ENCODE measurements at regions not wholly inside any gene's neighbourhood (a gene's known extent, or its start where the extent isn't known, plus 50 kb on each side); places are given as distances from the start of the nearest gene placed in this dataset.

DNA sequence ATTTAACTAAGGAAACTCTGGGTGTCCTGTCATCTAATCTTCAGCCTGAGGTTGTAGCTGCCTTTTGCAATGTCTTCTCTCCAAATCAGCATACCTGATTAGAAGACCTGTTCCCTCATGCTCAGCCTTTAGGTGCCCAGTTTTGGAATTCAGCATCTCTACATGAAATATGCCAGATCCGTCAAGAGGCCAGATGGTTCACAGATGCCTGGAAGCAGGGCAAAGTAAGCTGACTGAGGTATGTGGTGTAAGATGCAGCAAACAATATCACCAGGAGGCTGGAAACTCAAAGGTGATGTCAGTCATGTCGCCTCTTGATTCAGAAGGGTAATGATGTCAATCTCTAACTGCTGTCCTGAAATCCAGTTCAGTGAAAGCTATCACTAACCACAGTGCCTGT is 324.4 kb downstream of the PRELID2 start:
- Mint-ChIP-seq H3K4me1 (ENCODE audit: low read depth) (no peaks in the 10 kb centered on the region), H3K27ac (no peak overlapping the region), H3K4me3 (no peak overlapping the region), H3K36me3 (no peaks in the 10 kb centered on the region), H3K27me3 (no peaks in the 10 kb centered on the region), H3K9me3 (peaks cover 9% of the 10 kb centered on the region)
- intact Hi-C loops (cut with micrococcal nuclease) = no loop called here
- POLR2A ChIA-PET = no interaction called here
- DNase-seq = no peak
- CTCF ChIA-PET = no interaction called here

DNA sequence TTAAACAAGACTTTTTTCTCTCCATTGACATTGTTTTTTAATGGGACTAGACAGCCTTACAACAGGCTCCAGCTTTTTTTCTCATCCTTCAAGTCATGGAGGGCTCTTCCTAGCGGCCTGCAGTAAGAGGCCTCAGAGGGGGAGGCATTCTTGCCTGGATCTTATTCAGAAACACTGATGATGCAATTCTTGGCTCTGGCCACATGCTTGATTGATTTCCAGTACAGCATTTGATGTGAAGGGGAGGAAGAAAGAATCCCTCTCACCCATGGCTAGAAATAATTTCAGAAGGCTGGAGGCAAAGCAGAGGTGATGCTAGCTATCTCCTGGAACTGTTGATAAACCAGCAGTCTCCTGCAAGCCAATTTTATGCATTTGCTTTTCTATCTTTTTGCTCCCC is 324.8 kb downstream of the PRELID2 start:
- ChIA-PET CTCF (no interaction called here), POLR2A (no interaction called here)
- Mint-ChIP-seq H3K27ac (no peak overlapping the region), H3K4me3 (no peak overlapping the region), H3K9me3 (peaks cover 9% of the 10 kb centered on the region), H3K27me3 (no peaks in the 10 kb centered on the region), H3K4me1 (ENCODE audit: low read depth) (no peaks in the 10 kb centered on the region), H3K36me3 (no peaks in the 10 kb centered on the region)
- intact Hi-C loops (cut with micrococcal nuclease) = no loop called here
- no peak for DNase-seq

DNA sequence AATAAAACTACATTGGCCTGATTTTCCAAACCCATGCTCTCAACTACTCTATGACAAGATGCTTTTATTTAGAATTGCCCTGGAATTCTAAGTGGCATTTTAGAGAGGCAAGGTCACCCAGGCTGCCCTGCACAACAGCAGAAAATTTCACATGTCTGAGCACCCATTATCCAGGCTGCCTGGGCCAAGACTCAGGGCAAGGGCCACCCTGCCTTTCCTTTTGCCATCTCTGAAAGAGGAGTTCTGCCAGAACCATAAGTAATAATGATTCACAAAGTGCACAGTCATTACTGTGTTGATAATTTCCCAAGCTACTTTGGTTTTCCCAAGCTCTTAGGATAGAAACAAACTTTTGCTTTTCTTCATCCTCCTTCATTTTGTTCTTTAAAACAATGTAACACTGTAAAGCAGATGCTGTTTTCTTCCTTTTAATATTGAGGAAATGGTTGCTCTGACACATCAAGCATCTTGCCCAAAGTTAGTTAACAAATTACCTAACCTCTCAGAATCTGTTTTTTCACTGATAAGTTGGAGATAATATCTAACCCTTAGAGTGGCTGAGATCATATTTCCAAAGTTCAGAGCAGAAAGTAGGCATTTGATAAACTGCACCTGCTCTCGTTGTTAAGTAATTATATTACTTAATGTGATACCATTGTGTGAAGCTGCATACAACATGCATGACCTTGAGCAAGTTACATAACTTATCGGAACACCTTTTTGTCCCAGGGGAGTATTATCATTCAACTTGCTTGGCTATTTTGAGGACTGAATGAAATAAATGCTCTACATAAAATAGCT is 325.6 kb downstream of the PRELID2 start:
- no peaks in the 10 kb centered on the region for H3K4me1 Mint-ChIP-seq (ENCODE audit: low read depth)
- H3K9me3 Mint-ChIP-seq = peaks cover 5% of the 10 kb centered on the region
- H3K4me3 Mint-ChIP-seq = no peak overlapping the region
- no peaks in the 10 kb centered on the region for H3K27me3 Mint-ChIP-seq
- ChIA-PET CTCF (no interaction called here), POLR2A (no interaction called here)
- H3K27ac Mint-ChIP-seq = no peak overlapping the region
- DNase-seq = no peak
- intact Hi-C loops (cut with micrococcal nuclease) = no loop called here
- no peaks in the 10 kb centered on the region for H3K36me3 Mint-ChIP-seq

DNA sequence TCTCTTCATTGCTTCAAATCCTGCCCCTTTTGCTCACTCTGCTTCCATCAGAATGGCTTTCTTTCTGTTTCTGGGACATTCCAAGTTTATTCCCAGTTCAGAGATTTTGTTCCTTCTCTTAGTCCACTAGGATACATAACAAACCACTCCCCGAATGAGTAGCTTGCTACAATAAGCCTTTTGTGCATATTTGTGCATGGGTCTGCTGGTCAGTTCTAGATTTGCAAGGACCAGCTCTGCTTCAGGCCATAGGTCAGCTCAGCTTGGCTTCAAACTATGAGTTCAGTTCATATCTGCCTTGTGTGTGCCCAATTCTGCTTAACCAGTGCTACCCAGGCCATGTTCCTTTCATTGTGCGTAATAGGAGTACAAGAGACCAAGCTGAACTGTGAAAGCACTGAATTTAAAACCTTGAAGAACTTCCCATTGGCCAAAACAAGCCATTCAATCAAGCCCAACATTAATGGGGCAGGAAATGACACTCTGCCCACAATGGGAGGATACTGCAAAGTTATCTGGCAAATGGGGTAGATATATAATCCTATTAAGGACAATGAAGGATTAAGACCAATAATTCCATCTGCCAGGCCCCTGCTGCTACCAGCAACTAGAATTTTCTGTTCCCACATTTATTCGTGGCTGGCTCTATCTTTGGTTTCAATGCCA is 328.8 kb downstream of the PRELID2 start:
- DNase-seq = no peak
- Mint-ChIP-seq H3K4me1 (ENCODE audit: low read depth) (no peaks in the 10 kb centered on the region), H3K9me3 (peaks cover 4% of the 10 kb centered on the region), H3K27ac (no peak overlapping the region), H3K4me3 (no peak overlapping the region), H3K36me3 (no peaks in the 10 kb centered on the region), H3K27me3 (no peaks in the 10 kb centered on the region)
- ChIA-PET CTCF (no interaction called here), POLR2A (no interaction called here)
- intact Hi-C loops (cut with micrococcal nuclease) = no loop called here

DNA sequence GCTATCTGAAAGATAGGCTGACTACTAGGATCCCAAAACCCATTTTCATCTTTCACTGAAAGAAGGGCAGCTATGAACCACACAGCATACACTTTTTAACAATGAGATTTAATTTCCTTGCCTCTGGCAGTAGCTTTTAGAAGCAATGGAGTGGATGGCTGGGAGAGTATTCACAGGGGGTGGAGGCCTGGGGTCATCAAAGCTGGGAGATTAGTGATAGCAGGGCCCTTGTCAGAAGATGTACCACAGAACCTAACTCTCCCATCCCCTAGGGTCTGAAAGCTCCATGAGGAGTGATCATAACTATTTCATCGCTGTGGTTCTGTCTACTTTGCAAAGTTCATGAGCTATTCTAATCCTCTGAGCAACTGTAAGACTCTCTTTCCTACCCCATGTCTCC is 332.2 kb downstream of the PRELID2 start:
- Mint-ChIP-seq H3K4me3 (no peak overlapping the region), H3K27me3 (no peaks in the 10 kb centered on the region), H3K4me1 (ENCODE audit: low read depth) (no peaks in the 10 kb centered on the region), H3K9me3 (peaks cover 4% of the 10 kb centered on the region), H3K36me3 (no peaks in the 10 kb centered on the region), H3K27ac (no peak overlapping the region)
- DNase-seq = no peak
- CTCF ChIA-PET = no interaction called here
- intact Hi-C loops (cut with micrococcal nuclease) = no loop called here
- POLR2A ChIA-PET = interaction anchor here (0.6 kb wide), 1 partner anchor 226 kb away, joined by 3 read pairs; no protein-coding TSS in a partner anchor

DNA sequence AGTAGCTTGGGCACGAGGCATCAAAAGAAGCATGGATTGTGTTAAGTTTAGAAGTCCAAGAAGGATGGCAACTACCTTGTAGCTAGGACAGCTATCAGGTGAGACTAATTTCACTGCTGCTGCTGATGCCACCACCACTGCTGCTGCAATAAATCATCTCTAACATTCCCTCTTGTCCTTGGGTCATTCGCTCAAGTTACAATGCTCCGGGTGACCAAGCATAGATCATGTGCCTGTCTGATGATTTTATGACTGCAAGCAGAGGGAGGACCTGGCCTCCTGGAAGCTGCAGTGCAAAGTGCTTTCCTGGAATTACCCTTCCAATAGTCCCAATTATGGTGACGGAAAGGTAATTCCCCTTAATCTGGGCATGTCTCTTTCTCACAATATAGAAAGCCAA is 334.4 kb downstream of the PRELID2 start:
- H3K27ac Mint-ChIP-seq = no peak overlapping the region
- intact Hi-C loops (cut with micrococcal nuclease) = no loop called here
- CTCF ChIA-PET = no interaction called here
- H3K27me3 Mint-ChIP-seq = no peaks in the 10 kb centered on the region
- H3K36me3 Mint-ChIP-seq = no peaks in the 10 kb centered on the region
- DNase-seq = no peak
- H3K4me1 Mint-ChIP-seq (ENCODE audit: low read depth) = no peaks in the 10 kb centered on the region
- no peak overlapping the region for H3K4me3 Mint-ChIP-seq
- POLR2A ChIA-PET = no interaction called here
- peaks cover 4% of the 10 kb centered on the region for H3K9me3 Mint-ChIP-seq

DNA sequence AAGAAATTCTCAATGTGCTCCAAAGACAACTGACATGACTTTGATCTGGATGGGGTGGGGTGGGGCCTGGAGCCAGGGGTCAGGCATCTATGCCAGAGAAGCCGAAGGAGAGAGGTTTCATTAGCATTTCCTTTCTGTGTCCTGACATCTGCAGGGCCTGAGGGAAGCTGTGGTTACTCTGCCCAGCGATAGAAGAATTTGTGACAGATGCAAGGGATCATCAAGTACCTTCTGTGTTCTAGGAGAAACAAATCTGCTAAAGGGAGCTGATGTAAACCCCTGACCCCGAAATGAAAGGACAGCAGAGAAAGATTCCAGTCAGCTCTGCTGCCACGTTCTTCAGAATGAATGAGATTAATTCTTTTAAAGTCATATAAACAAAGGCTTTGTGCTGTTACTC is 335.7 kb downstream of the PRELID2 start:
- no peak for DNase-seq
- Mint-ChIP-seq H3K36me3 (no peaks in the 10 kb centered on the region), H3K4me3 (no peak overlapping the region), H3K27ac (no peak overlapping the region), H3K9me3 (peaks cover 4% of the 10 kb centered on the region), H3K27me3 (no peaks in the 10 kb centered on the region), H3K4me1 (ENCODE audit: low read depth) (no peaks in the 10 kb centered on the region)
- intact Hi-C loops (cut with micrococcal nuclease) = no loop called here
- ChIA-PET POLR2A (no interaction called here), CTCF (no interaction called here)

DNA sequence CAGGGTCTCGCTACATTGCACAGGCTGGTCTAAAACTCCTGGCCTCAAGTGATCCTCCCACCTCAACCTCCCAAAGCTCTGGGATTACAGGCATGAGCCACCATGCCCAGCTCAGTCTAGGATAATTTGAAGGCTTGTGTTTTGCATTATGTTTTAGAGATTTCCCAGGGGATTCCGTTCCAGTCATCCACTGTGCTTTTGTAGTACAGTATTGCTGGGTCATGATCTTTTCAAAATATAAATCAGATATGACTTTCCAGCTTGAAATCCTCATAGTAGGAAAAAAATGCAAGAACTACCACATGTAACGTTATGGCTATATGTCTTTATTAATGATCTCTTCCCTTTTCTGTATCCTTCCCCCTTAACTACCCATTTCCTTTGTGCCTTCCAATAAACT is 338.1 kb downstream of the PRELID2 start:
- H3K4me1 Mint-ChIP-seq (ENCODE audit: low read depth) = no peaks in the 10 kb centered on the region
- intact Hi-C loops (cut with micrococcal nuclease) = no loop called here
- H3K9me3 Mint-ChIP-seq = peaks cover 2% of the 10 kb centered on the region
- ChIA-PET CTCF (no interaction called here), POLR2A (no interaction called here)
- no peaks in the 10 kb centered on the region for H3K36me3 Mint-ChIP-seq
- DNase-seq = no peak
- H3K27me3 Mint-ChIP-seq = no peaks in the 10 kb centered on the region
- no peak overlapping the region for H3K4me3 Mint-ChIP-seq
- no peak overlapping the region for H3K27ac Mint-ChIP-seq

DNA sequence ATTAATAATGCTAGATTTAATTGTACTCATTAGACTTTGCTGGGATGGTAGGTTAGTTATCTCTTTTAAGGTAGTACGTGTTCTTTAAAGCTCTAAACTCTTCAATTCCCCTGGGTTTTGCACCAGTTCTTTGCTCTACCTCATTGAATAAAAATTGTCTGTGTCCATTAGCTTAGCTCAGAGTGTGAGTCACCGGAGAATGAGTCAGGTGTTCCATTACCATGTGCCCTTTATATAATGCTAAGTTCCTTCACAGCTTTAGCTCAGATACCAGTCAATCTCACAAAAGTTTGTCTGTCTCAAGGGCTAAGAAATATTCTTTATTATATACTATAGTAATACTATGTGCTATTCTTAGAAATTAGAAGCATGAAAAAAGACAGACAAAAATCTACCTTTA is 339.4 kb downstream of the PRELID2 start:
- Mint-ChIP-seq H3K4me1 (ENCODE audit: low read depth) (no peaks in the 10 kb centered on the region), H3K27me3 (no peaks in the 10 kb centered on the region), H3K4me3 (no peak overlapping the region), H3K36me3 (no peaks in the 10 kb centered on the region), H3K27ac (no peak overlapping the region), H3K9me3 (no peaks in the 10 kb centered on the region)
- intact Hi-C loops (cut with micrococcal nuclease) = no loop called here
- no peak for DNase-seq
- CTCF ChIA-PET = no interaction called here
- POLR2A ChIA-PET = no interaction called here

DNA sequence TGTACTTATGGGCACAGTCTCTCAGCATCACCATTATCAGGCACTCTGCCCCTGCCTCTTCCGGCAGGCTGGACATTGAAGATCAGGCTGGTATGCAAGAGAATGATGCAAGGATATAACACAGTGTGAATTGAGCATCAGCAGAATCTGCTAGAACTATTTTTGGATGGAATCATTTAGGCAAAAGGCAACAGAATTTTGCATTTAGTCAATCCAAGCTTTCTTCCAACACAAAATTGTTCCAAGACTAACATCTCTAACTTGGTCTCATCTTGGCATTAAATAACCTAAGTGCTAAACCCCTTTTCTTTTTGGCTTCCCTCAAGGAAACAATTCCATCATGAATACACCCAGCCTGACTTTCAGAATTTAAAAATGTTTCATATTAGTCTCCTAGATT is 339.9 kb downstream of the PRELID2 start:
- ChIA-PET POLR2A (no interaction called here), CTCF (no interaction called here)
- no peaks in the 10 kb centered on the region for H3K27me3 Mint-ChIP-seq
- H3K27ac Mint-ChIP-seq = no peak overlapping the region
- H3K9me3 Mint-ChIP-seq = no peaks in the 10 kb centered on the region
- intact Hi-C loops (cut with micrococcal nuclease) = no loop called here
- no peaks in the 10 kb centered on the region for H3K36me3 Mint-ChIP-seq
- no peak overlapping the region for H3K4me3 Mint-ChIP-seq
- no peaks in the 10 kb centered on the region for H3K4me1 Mint-ChIP-seq (ENCODE audit: low read depth)
- DNase-seq = no peak

DNA sequence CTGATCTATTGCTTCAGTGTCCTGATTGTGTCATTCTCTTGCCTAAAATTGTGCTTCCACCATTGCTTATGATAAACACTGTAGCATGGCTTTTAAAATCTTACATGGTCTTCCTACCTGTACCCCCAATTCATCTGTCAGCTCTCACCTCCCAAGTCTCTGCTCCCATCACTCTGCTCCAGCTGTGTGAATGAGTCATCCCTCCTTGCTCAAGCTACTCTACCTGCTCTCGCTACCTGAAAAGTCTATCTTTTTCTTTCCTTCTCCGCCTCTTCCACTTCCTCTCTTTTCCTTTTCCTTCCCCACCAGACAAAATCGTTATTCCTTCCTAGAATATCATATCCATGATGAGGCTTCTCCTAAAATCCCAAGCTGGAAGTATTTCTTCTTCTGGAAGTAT is 341.7 kb downstream of the PRELID2 start:
- no peaks in the 10 kb centered on the region for H3K27me3 Mint-ChIP-seq
- DNase-seq = no peak
- no peaks in the 10 kb centered on the region for H3K4me1 Mint-ChIP-seq (ENCODE audit: low read depth)
- ChIA-PET CTCF (no interaction called here), POLR2A (no interaction called here)
- intact Hi-C loops (cut with micrococcal nuclease) = no loop called here
- H3K27ac Mint-ChIP-seq = no peak overlapping the region
- H3K9me3 Mint-ChIP-seq = no peaks in the 10 kb centered on the region
- no peak overlapping the region for H3K4me3 Mint-ChIP-seq
- H3K36me3 Mint-ChIP-seq = no peaks in the 10 kb centered on the region

DNA sequence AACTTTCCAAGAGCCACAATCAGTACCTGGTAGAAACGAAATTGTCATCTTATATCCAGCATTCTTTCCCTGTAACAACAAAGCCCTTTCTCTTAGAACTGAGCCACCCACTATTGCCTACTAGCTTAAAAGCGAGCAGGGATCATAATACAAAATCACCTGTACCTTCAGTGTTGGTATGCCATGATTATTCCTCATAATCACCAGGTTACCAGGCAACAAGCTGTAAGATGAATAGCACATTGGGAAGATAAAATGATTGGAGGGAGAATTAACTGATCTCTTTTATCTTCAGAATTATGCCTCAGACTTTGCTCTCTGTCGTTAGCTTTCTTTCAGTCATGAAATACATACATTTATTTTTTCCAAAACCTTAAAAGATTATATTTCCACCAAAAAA is 345.6 kb downstream of the PRELID2 start:
- ChIA-PET POLR2A (no interaction called here), CTCF (no interaction called here)
- Mint-ChIP-seq H3K27ac (no peak overlapping the region), H3K4me1 (ENCODE audit: low read depth) (no peaks in the 10 kb centered on the region), H3K27me3 (no peaks in the 10 kb centered on the region), H3K4me3 (no peak overlapping the region), H3K36me3 (no peaks in the 10 kb centered on the region), H3K9me3 (no peaks in the 10 kb centered on the region)
- DNase-seq = no peak
- intact Hi-C loops (cut with micrococcal nuclease) = no loop called here

DNA sequence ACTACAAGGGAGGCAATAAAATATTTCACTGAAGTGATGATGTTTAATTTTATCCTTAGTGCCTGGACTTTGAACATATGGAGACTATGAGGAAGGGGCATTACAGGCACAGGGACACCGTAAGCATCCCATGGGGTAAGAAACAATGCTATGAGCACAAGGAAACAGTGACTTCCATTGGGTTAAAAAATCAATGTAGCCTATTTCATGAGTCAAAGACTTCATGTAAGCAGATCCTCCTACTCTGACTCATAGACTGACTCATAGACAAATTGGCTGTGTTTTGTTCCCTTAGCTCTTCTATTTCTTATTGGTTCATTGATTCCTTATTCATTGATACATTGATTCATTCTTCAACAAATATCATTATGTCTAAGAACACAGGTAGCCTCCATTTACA is 351.0 kb downstream of the PRELID2 start:
- no peak overlapping the region for H3K27ac Mint-ChIP-seq
- H3K36me3 Mint-ChIP-seq = no peaks in the 10 kb centered on the region
- DNase-seq = no peak
- ChIA-PET POLR2A (no interaction called here), CTCF (no interaction called here)
- no peaks in the 10 kb centered on the region for H3K9me3 Mint-ChIP-seq
- intact Hi-C loops (cut with micrococcal nuclease) = no loop called here
- no peaks in the 10 kb centered on the region for H3K27me3 Mint-ChIP-seq
- H3K4me1 Mint-ChIP-seq (ENCODE audit: low read depth) = no peaks in the 10 kb centered on the region
- no peak overlapping the region for H3K4me3 Mint-ChIP-seq

All from activated CD4-positive, alpha-beta memory T cell treated with anti-CD3 and anti-CD28 coated beads for 36 hours (primary cell).